ENCODE measurements at regions not wholly inside any gene's neighbourhood (a gene's known extent, or its start where the extent isn't known, plus 50 kb on each side); places are given as distances from the start of the nearest gene placed in this dataset.

GRCh38 chr2:128580988-128581848 lies 262.6 kb upstream of the HS6ST1 start:
- Histone ChIP-seq H3K27ac (replicated peaks) (no peak overlapping the region), H3K4me3 (replicated peaks; ENCODE audit: insufficient read depth, low read length) (no peak overlapping the region), H3K27me3 (ENCODE audit: insufficient read depth, poor library complexity, severe bottlenecking) (no peaks in the 10 kb centered on the region)
- no peak for DNase-seq (ENCODE audit: low read depth in 1 of 2, low spot score in 1 of 2)
- TF ChIP-seq, protein P1, sequence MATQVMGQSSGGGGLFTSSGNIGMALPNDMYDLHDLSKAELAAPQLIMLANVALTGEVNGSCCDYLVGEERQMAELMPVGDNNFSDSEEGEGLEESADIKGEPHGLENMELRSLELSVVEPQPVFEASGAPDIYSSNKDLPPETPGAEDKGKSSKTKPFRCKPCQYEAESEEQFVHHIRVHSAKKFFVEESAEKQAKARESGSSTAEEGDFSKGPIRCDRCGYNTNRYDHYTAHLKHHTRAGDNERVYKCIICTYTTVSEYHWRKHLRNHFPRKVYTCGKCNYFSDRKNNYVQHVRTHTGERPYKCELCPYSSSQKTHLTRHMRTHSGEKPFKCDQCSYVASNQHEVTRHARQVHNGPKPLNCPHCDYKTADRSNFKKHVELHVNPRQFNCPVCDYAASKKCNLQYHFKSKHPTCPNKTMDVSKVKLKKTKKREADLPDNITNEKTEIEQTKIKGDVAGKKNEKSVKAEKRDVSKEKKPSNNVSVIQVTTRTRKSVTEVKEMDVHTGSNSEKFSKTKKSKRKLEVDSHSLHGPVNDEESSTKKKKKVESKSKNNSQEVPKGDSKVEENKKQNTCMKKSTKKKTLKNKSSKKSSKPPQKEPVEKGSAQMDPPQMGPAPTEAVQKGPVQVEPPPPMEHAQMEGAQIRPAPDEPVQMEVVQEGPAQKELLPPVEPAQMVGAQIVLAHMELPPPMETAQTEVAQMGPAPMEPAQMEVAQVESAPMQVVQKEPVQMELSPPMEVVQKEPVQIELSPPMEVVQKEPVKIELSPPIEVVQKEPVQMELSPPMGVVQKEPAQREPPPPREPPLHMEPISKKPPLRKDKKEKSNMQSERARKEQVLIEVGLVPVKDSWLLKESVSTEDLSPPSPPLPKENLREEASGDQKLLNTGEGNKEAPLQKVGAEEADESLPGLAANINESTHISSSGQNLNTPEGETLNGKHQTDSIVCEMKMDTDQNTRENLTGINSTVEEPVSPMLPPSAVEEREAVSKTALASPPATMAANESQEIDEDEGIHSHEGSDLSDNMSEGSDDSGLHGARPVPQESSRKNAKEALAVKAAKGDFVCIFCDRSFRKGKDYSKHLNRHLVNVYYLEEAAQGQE (IDR thresholded peaks at IDR 0.05; ENCODE audit: insufficient replicate concordance, low read depth) = no peak
- TF ChIP-seq, protein P2, sequence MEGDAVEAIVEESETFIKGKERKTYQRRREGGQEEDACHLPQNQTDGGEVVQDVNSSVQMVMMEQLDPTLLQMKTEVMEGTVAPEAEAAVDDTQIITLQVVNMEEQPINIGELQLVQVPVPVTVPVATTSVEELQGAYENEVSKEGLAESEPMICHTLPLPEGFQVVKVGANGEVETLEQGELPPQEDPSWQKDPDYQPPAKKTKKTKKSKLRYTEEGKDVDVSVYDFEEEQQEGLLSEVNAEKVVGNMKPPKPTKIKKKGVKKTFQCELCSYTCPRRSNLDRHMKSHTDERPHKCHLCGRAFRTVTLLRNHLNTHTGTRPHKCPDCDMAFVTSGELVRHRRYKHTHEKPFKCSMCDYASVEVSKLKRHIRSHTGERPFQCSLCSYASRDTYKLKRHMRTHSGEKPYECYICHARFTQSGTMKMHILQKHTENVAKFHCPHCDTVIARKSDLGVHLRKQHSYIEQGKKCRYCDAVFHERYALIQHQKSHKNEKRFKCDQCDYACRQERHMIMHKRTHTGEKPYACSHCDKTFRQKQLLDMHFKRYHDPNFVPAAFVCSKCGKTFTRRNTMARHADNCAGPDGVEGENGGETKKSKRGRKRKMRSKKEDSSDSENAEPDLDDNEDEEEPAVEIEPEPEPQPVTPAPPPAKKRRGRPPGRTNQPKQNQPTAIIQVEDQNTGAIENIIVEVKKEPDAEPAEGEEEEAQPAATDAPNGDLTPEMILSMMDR (IDR thresholded peaks at IDR 0.05; ENCODE audit: insufficient read depth, low read length) = no peak
- TF ChIP-seq SPI1 (IDR thresholded peaks at IDR 0.05; ENCODE audit: borderline replicate concordance, low read depth) = no peak
- TF ChIP-seq POLR2AphosphoS5 (IDR thresholded peaks at IDR 0.05; ENCODE audit: low read depth) = no peak
- TF ChIP-seq GABPA (IDR thresholded peaks at IDR 0.05; ENCODE audit: low read depth) = no peak

DNA sequence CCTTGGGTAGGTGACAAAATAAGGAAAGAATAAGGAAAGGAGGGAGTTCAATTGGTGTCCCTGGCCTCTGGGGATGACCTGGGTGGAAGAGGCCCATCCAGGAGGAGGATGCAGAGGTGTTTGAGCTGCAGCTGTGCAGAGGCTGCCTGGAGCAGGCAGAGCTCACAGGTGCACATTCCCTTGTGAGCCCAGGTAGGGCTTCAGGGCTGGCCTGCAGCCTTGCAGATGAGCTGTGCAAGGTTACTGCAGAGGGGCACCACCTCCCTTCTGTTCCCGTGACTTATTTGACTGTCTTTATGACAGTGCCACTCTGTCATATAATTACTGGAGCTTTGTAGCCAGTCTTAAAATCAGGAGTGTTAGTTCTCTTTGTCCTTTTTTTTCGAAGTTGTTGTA lies 263.2 kb upstream of the HS6ST1 start:
- Histone ChIP-seq H3K27ac (replicated peaks) (no peak overlapping the region), H3K27me3 (ENCODE audit: insufficient read depth, poor library complexity, severe bottlenecking) (no peaks in the 10 kb centered on the region), H3K4me3 (replicated peaks; ENCODE audit: insufficient read depth, low read length) (no peak overlapping the region)
- DNase-seq (ENCODE audit: low read depth in 1 of 2, low spot score in 1 of 2) = no peak
- TF ChIP-seq POLR2AphosphoS5 (IDR thresholded peaks at IDR 0.05; ENCODE audit: low read depth) = no peak
- TF ChIP-seq, protein P2 (IDR thresholded peaks at IDR 0.05; ENCODE audit: insufficient read depth, low read length) = no peak
- TF ChIP-seq, protein P1 (IDR thresholded peaks at IDR 0.05; ENCODE audit: insufficient replicate concordance, low read depth) = no peak
- TF ChIP-seq GABPA (IDR thresholded peaks at IDR 0.05; ENCODE audit: low read depth) = no peak
- TF ChIP-seq SPI1 (IDR thresholded peaks at IDR 0.05; ENCODE audit: borderline replicate concordance, low read depth) = no peak

- TF ChIP-seq, protein P1 (IDR thresholded peaks at IDR 0.05; ENCODE audit: insufficient replicate concordance, low read depth) = no peak
- TF ChIP-seq, protein P2 (IDR thresholded peaks at IDR 0.05; ENCODE audit: insufficient read depth, low read length) = no peak
- no peak for TF ChIP-seq GABPA (IDR thresholded peaks at IDR 0.05; ENCODE audit: low read depth)
- TF ChIP-seq SPI1 (IDR thresholded peaks at IDR 0.05; ENCODE audit: borderline replicate concordance, low read depth) = no peak
- DNase-seq (ENCODE audit: low read depth in 1 of 2, low spot score in 1 of 2) = no peak
- Histone ChIP-seq H3K27ac (replicated peaks) (no peak overlapping the region), H3K27me3 (ENCODE audit: insufficient read depth, poor library complexity, severe bottlenecking) (no peaks in the 10 kb centered on the region), H3K4me3 (replicated peaks; ENCODE audit: insufficient read depth, low read length) (no peak overlapping the region)
These were observed 265.7 kb upstream of the HS6ST1 start for GRCh38 chr2:128584296-128584890.

Measured in HL-60 (cell line).